ENCODE measurements at regions not wholly inside any gene's neighbourhood (a gene's known extent, or its start where the extent isn't known, plus 50 kb on each side); places are given as distances from the start of the nearest gene placed in this dataset.
A peak's percentile ranks its signal among the peaks of the same experiment; 100 is the strongest.

DNA sequence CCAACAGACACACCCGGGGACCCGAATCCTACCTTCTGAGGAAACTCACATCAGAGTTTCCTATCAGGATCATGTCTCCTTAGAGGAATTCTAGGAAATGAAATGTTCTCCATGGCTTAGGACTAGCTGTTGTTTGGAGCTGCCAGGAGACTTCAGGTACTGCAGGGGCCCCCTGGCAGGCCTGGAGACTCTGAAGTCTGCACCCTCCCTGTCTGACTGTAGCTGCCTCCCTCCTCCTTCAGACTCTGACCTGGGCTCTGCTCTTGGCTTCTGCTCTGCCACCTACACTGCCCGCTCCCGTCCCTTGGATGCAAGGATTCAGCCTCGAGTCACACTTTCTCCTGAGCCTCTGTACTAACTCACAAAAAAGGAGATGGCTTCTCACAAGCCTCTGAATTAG lies 232.8 kb downstream of the INHBA start:
- H3K36me3 ChIP-seq (ENCODE audit: control insufficient read depth in 2 of 4, insufficient read depth in 4 of 4, low read length in 3 of 4), result no peaks in the 10 kb centered on the region
- 89% methylated on average over 5 of the region's 5 CpGs; no CpG with 5 or more reads in 1 of the 2 experiments for WGBS, 2 experiments (ENCODE audit: extremely low coverage in 1 of 2, insufficient coverage in 1 of 2, insufficient read length in 1 of 2, insufficient replicate concordance in 2 of 2, low coverage in 1 of 2, low lambda C conversion rate in 2 of 2, missing lambda C conversion rate in 1 of 2)
- H3K9ac ChIP-seq (replicated peaks in 1 of 4; ENCODE audit: extremely low read depth in 1 of 4, low read depth in 3 of 4, low read length in 3 of 4), result no peak overlapping the region
- H4K5ac ChIP-seq (ENCODE audit: insufficient read length, low read depth, low read length), result no peak overlapping the region
- CTCF ChIA-PET (ENCODE audit: partially characterized antibody), result interaction anchor here (0.7 to 1.1 kb wide), 4 partner anchors 10 to 227 kb away, joined by 3 read pairs; no protein-coding TSS in a partner anchor
- no peaks in the 10 kb centered on the region for H3K9me3 ChIP-seq (ENCODE audit: insufficient read depth in 2 of 2, low read depth in 1 of 2, low read length in 1 of 2)
- no peak overlapping the region for H4K8ac ChIP-seq (ENCODE audit: extremely low read depth, insufficient read depth, low read length)
- H3K14ac ChIP-seq (ENCODE audit: insufficient read length), result no peak overlapping the region
- H3K27ac ChIP-seq (ENCODE audit: low read depth, low read length), result no peak overlapping the region
- no peaks in the 10 kb centered on the region for H3K27me3 ChIP-seq (replicated peaks in 1 of 4; ENCODE audit: control insufficient read depth in 3 of 4, extremely low read depth in 1 of 4, insufficient read depth in 3 of 4, low read length in 3 of 4)
- FAIRE-seq (no peak), DNase-seq (ENCODE audit: low read depth in 1 of 2, low spot score in 2 of 2) (no peak)
- no peak overlapping the region for H2BK5ac ChIP-seq (ENCODE audit: low read depth, low read length)
- H3K23ac ChIP-seq (ENCODE audit: insufficient read length), result no peak overlapping the region
- H2BK20ac ChIP-seq (ENCODE audit: low read length), result no peak overlapping the region
- no peak overlapping the region for H2BK120ac ChIP-seq (replicated peaks; ENCODE audit: low read depth, low read length)
- no peak overlapping the region for H3K4me3 ChIP-seq (ENCODE audit: extremely low read depth in 1 of 4, insufficient read depth in 2 of 4, low read depth in 3 of 4, low read length in 4 of 4)
- no peak overlapping the region for H4K91ac ChIP-seq (replicated peaks; ENCODE audit: insufficient read length, low read length)
- no peak overlapping the region for H3K4ac ChIP-seq (replicated peaks; ENCODE audit: insufficient read length, low read depth, low read length)
- no peak overlapping the region for H3K4me2 ChIP-seq (ENCODE audit: insufficient read depth in 1 of 2, low read depth in 2 of 2, low read length in 2 of 2)
- peak overlapping the region; percentile 59 for H2AFZ ChIP-seq (ENCODE audit: low read length)
- no peak overlapping the region for H2AK5ac ChIP-seq (ENCODE audit: low read depth, low read length)
- no peak overlapping the region; the same call in none of the 2 replicates for H3K18ac ChIP-seq (ENCODE audit: extremely low read depth, low read length)
- POLR2A ChIA-PET (ENCODE audit: partially characterized antibody), result no interaction called here
- no peaks in the 10 kb centered on the region for H3K79me2 ChIP-seq (ENCODE audit: control insufficient read depth in 1 of 2, insufficient read depth in 2 of 2, low read length in 2 of 2)
- no peak overlapping the region for H2BK15ac ChIP-seq (ENCODE audit: low read length)
- H4K20me1 ChIP-seq (replicated peaks in 1 of 2; ENCODE audit: control insufficient read depth in 1 of 2, insufficient read depth in 2 of 2, low read length in 2 of 2), result no peaks in the 10 kb centered on the region
- H2BK12ac ChIP-seq (ENCODE audit: low read depth, low read length), result peak overlapping the region; percentile 4; the same call in 1 of the 2 replicates
- no peaks in the 10 kb centered on the region for H3K23me2 ChIP-seq (ENCODE audit: low read depth, low read length)
- H3K56ac ChIP-seq (replicated peaks; ENCODE audit: insufficient read length, low read depth, low read length), result no peak overlapping the region
- no peaks in the 10 kb centered on the region for H3K79me1 ChIP-seq (ENCODE audit: low read depth, low read length)
- peaks cover 0 to 3% (median 1%) of the 10 kb centered on the region in 4 experiments; a peak in 1 of 7 replicates for H3K4me1 ChIP-seq (replicated peaks in 1 of 4; ENCODE audit: control insufficient read depth in 3 of 4, insufficient read depth in 4 of 4, low read length in 3 of 4)
- TF ChIP-seq TAF7 (optimal IDR thresholded peaks at IDR 0.05; ENCODE audit: borderline replicate concordance, low read depth, low read length) (no peak), BCL11A (IDR thresholded peaks at IDR 0.05; ENCODE audit: low read depth in 2 of 2, low read length in 2 of 2) (no peak), SIRT6 (IDR thresholded peaks at IDR 0.05; ENCODE audit: low read length) (no peak), EZH2 (IDR thresholded peaks at IDR 0.05; ENCODE audit: low read depth, low read length, severe bottlenecking) (no peak), TCF12 (IDR thresholded peaks at IDR 0.05; ENCODE audit: low read depth, low read length) (no peak), SIN3A (conservative IDR thresholded peaks at IDR 0.05 in 1 of 2, IDR thresholded peaks at IDR 0.05 in 1 of 2; ENCODE audit: low read depth in 1 of 2, low read length in 2 of 2) (no peak), RNF2 (IDR thresholded peaks at IDR 0.05; ENCODE audit: borderline replicate concordance, low read depth, low read length, missing control alignments, poor library complexity, severe bottlenecking) (no peak), BACH1 (IDR thresholded peaks at IDR 0.05; ENCODE audit: low read length) (no peak), PHF8 (conservative IDR thresholded peaks at IDR 0.05; ENCODE audit: low read depth, low read length) (no peak), BRCA1 (IDR thresholded peaks at IDR 0.05; ENCODE audit: low read depth, low read length) (no peak)
- TF ChIP-seq, protein P1, sequence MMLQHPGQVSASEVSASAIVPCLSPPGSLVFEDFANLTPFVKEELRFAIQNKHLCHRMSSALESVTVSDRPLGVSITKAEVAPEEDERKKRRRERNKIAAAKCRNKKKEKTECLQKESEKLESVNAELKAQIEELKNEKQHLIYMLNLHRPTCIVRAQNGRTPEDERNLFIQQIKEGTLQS (IDR thresholded peaks at IDR 0.05; ENCODE audit: insufficient read depth, low read depth, low read length), result no peak
